ENCODE measurements at regions not wholly inside any gene's neighbourhood (a gene's known extent, or its start where the extent isn't known, plus 50 kb on each side); places are given as distances from the start of the nearest gene placed in this dataset.

- no peak overlapping the region for H3K4me3 ChIP-seq (ENCODE audit: low read length)
- DNase-seq (ENCODE audit: low read depth), result no peak
- TF ChIP-seq CTCF (conservative IDR thresholded peaks at IDR 0.05; ENCODE audit: low read length), result no peak
Observed at GRCh38 chr9:108642871-108643270, 212.9 kb downstream of the ACTL7B start.

- H3K4me3 ChIP-seq (ENCODE audit: low read length), result no peak overlapping the region
- peak; percentile 80 for DNase-seq (ENCODE audit: low read depth)
- TF ChIP-seq CTCF (conservative IDR thresholded peaks at IDR 0.05; ENCODE audit: low read length), result no peak
Observed at GRCh38 chr9:108640230-108640629, 215.6 kb downstream of the ACTL7B start.

DNA sequence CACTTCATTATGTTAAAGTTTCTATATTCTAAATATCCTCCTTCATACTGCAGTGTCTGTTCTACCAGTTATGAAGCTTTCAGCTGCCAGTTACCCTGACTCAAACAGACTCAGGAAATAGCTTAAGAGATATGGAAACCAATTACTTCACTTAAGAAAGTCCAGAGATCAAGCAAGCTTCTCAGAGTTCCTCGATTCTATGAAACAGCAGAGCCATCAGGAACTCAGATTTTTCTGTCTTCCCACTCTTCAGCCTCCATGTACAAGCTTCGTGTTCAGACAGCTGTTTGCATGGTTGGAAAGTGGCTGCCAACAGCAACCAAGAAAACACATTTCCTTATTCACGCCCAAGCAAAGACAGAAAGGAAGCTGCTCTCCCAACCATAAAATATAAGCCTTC lies 216.1 kb downstream of the ACTL7B start:
- DNase-seq (ENCODE audit: low read depth), result peak; percentile 41
- TF ChIP-seq CTCF (conservative IDR thresholded peaks at IDR 0.05; ENCODE audit: low read length), result no peak
- H3K4me3 ChIP-seq (ENCODE audit: low read length), result no peak overlapping the region

DNA sequence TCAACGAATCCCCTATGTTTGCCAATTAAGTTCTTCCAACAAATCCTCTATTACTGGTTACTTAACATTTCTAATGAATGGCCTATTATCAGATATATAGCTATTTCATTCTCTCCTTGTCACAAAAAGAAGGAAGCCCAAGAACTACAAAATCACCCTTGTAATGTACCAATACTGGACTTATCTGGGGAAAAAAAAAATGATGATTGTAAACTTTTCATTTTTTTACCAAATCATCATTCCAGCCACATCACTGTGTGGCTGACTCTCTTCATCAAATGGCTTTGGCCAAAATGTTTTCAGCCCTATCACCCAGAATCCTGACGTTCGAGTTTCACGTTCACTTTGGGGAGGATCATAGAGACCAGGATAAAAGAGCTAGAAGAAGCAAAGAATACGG lies 216.7 kb downstream of the ACTL7B start:
- no peak for TF ChIP-seq CTCF (conservative IDR thresholded peaks at IDR 0.05; ENCODE audit: low read length)
- H3K4me3 ChIP-seq (ENCODE audit: low read length), result no peak overlapping the region
- DNase-seq (ENCODE audit: low read depth), result no peak

DNA sequence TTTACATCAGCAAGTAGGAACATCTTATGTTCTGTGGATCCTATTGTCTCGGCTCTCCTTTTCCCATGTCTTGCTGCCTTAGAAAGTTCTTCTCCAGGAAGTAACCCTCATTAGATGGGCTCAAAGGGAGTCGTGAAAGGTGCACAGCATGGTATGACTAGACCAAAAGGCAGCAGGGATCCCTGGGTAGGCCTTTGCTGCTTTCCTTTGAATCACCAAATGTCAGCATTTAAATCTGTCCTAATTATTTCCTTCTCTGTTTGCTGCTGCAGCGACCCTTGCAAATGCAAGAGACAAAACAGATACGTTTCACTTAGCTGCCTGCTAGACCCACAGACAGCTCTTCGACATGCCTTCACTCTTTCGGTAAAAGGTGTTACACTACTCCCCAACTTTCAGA lies 218.4 kb downstream of the ACTL7B start:
- no peak overlapping the region for H3K4me3 ChIP-seq (ENCODE audit: low read length)
- DNase-seq (ENCODE audit: low read depth), result no peak
- no peak for TF ChIP-seq CTCF (conservative IDR thresholded peaks at IDR 0.05; ENCODE audit: low read length)

GRCh38 chr9:108636013-108636412 lies 219.8 kb downstream of the ACTL7B start:
- no peak overlapping the region for H3K4me3 ChIP-seq (ENCODE audit: low read length)
- no peak for TF ChIP-seq CTCF (conservative IDR thresholded peaks at IDR 0.05; ENCODE audit: low read length)
- no peak for DNase-seq (ENCODE audit: low read depth)

- TF ChIP-seq CTCF (conservative IDR thresholded peaks at IDR 0.05; ENCODE audit: low read length), result no peak
- DNase-seq (ENCODE audit: low read depth), result peak; percentile 88
- no peak overlapping the region for H3K4me3 ChIP-seq (ENCODE audit: low read length)
Observed at GRCh38 chr9:108634672-108635462, 220.9 kb downstream of the ACTL7B start.

Measured in AG10803 (cell line).